PC-9 (cell line): ENCODE measurements at regions not wholly inside any gene's neighbourhood (a gene's known extent, or its start where the extent isn't known, plus 50 kb on each side); places are given as distances from the start of the nearest gene placed in this dataset.

Experiments
- BruUV-seq: library from RNA; stranded (reverse); fragments of 400-500 nt; replicated peaks from 2 replicates; lab custom pipeline; 2021; lab: Mats Ljungman, UMichigan
- CTCF ChIA-PET: fragments of 300-600 bp; sonication (Branson Sonifier 250); formaldehyde crosslinking; loops from one replicate; lab custom pipeline; 2022; ENCODE audit warnings: antibody characterized with exemption; lab: Charles Lee
- POLR2A ChIA-PET: fragments of 300-600 bp; sonication (Branson Sonifier 250); formaldehyde crosslinking; loops from one replicate; lab custom pipeline; 2022; ENCODE audit warnings: antibody characterized with exemption; ENCODE audit not compliant: unreplicated experiment; lab: Charles Lee
- DNase-seq, 2 experiments: peaks; one replicate each; pipeline versions ENCODE4 v3.0.0 to v3.0.0-alpha.2; 2015 to 2022; ENCODE audit warnings: mixed read lengths in 1 of 2
- H2AFZ ChIP-seq: fragments of 200-600 bp; sonication (generic); 2 replicates; pipeline ENCODE4 v1.8.1; 2017; ENCODE audit warnings: antibody characterized with exemption
- H3F3A ChIP-seq: fragments of 200-600 bp; sonication (generic); 2 replicates; pipeline ENCODE4 v1.8.1; 2017; ENCODE audit warnings: antibody characterized with exemption, mild to moderate bottlenecking, low read depth; ENCODE audit not compliant: insufficient read depth
- H3K27ac ChIP-seq: fragments of 200-600 bp; sonication (generic); 2 replicates; pipeline ENCODE4 v1.6.1; 2016; ENCODE audit warnings: mixed run types
- H3K27me3 ChIP-seq: fragments of 200-600 bp; sonication (generic); 2 replicates; pipeline ENCODE4 v1.6.1; 2016; ENCODE audit warnings: low read depth, mixed run types; ENCODE audit not compliant: insufficient read depth
- H3K36me3 ChIP-seq: fragments of 200-600 bp; sonication (generic); 2 replicates; pipeline ENCODE4 v1.6.1; 2016; ENCODE audit warnings: low read depth, mixed run types
- H3K4me1 ChIP-seq: fragments of 200-600 bp; sonication (generic); replicated peaks from 2 replicates; pipeline ENCODE4 v1.6.1; 2016; ENCODE audit warnings: mixed run types; ENCODE audit not compliant: insufficient read depth
- H3K4me2 ChIP-seq: fragments of 200-600 bp; sonication (generic); 2 replicates; pipeline ENCODE4 v1.6.1; 2017; ENCODE audit warnings: mixed run types
- H3K4me3 ChIP-seq: fragments of 200-600 bp; sonication (generic); 2 replicates; pipeline ENCODE4 v1.6.1; 2016; ENCODE audit warnings: mixed run types
- H3K79me2 ChIP-seq: fragments of 200-600 bp; sonication (generic); 2 replicates; pipeline ENCODE4 v1.6.1; 2017; ENCODE audit warnings: low read depth, mixed run types
- H3K9me2 ChIP-seq: fragments of 200-600 bp; sonication (generic); 2 replicates; pipeline ENCODE4 v1.8.1; 2017; ENCODE audit warnings: mild to moderate bottlenecking; ENCODE audit not compliant: insufficient read depth
- H3K9me3 ChIP-seq: fragments of 200-600 bp; sonication (generic); 2 replicates; pipeline ENCODE4 v1.8.1; 2016; ENCODE audit warnings: low read depth; ENCODE audit not compliant: insufficient read depth
- H4K20me1 ChIP-seq: fragments of 200-600 bp; sonication (generic); 2 replicates; pipeline ENCODE4 v1.8.1; 2017; ENCODE audit not compliant: insufficient read depth
- EZH2 ChIP-seq: fragments of 200-600 bp; sonication (generic); IDR thresholded peaks from 2 replicates; pipeline ENCODE4 v1.8.0; 2017; ENCODE audit warnings: antibody characterized with exemption, low read depth
- intact Hi-C: fragments of 100-400 bp; cut with micrococcal nuclease; formaldehyde crosslinking; loops from one replicate; pipeline ENCODE4 v1.10.0; 2022; ENCODE audit not compliant: unreplicated experiment
- TF ChIP-seq, protein P1 (sequence below): fragments of 200-600 bp; sonication (generic); conservative IDR thresholded peaks from 2 replicates; pipeline ENCODE4 v1.6.1; 2017; ENCODE audit warnings: mixed run types, antibody characterized with exemption, mild to moderate bottlenecking, moderate library complexity

DNA sequence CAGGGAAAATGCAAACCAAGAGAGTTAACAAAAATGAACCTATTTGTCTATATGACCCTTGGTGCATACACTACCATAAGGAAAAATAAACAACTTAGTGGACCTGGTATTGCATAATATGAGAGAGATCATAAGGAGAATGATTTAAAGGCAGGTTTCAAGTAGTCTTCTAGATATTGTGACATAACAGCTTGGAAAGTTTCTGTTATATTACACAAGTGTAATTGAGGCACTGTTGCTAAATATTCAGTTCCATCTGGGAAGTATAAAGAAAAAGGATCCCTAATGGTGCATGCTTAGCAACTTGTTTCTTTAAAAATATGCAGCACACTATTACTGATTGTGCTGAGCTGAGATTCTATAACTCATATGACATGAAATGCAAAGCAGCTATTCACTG is 252.2 kb upstream of the SPHKAP start:
- Histone ChIP-seq H3K9me3 (no peaks in the 10 kb centered on the region), H2AFZ (no peak overlapping the region), H3K4me2 (no peak overlapping the region), H3F3A (no peaks in the 10 kb centered on the region), H3K79me2 (no peaks in the 10 kb centered on the region), H3K4me1 (no peaks in the 10 kb centered on the region), H3K4me3 (no peak overlapping the region), H3K27me3 (no peaks in the 10 kb centered on the region), H4K20me1 (no peaks in the 10 kb centered on the region), H3K27ac (no peak overlapping the region), H3K36me3 (no peaks in the 10 kb centered on the region), H3K9me2 (no peaks in the 10 kb centered on the region)
- CTCF ChIA-PET, result no interaction called here
- POLR2A ChIA-PET, result no interaction called here
- DNase-seq, result no peak
- BruUV-seq, result no TSS peak
- intact Hi-C loops, result no loop called here
- TF ChIP-seq, protein P1, sequence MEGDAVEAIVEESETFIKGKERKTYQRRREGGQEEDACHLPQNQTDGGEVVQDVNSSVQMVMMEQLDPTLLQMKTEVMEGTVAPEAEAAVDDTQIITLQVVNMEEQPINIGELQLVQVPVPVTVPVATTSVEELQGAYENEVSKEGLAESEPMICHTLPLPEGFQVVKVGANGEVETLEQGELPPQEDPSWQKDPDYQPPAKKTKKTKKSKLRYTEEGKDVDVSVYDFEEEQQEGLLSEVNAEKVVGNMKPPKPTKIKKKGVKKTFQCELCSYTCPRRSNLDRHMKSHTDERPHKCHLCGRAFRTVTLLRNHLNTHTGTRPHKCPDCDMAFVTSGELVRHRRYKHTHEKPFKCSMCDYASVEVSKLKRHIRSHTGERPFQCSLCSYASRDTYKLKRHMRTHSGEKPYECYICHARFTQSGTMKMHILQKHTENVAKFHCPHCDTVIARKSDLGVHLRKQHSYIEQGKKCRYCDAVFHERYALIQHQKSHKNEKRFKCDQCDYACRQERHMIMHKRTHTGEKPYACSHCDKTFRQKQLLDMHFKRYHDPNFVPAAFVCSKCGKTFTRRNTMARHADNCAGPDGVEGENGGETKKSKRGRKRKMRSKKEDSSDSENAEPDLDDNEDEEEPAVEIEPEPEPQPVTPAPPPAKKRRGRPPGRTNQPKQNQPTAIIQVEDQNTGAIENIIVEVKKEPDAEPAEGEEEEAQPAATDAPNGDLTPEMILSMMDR, result no peak
- TF ChIP-seq EZH2, result no peak

DNA sequence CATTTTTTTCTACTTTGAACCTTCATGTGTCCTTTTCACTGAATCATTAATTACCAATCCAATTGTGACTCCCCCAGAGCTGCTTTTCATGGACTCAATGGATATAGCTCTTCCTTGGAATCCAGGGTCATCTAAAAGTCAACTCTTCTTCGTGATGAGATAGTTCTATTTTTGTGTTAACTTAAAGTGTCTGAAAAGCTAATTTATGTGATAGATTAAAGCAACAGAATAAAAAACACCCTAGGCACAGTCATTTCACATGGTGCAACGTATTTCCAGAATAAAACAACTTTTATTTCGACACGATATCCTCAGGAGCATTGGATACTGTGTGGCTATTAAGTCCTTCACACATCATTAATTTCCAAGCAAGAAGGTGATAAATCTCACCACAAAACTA is 250.6 kb upstream of the SPHKAP start:
- intact Hi-C loops, result no loop called here
- POLR2A ChIA-PET, result no interaction called here

DNA sequence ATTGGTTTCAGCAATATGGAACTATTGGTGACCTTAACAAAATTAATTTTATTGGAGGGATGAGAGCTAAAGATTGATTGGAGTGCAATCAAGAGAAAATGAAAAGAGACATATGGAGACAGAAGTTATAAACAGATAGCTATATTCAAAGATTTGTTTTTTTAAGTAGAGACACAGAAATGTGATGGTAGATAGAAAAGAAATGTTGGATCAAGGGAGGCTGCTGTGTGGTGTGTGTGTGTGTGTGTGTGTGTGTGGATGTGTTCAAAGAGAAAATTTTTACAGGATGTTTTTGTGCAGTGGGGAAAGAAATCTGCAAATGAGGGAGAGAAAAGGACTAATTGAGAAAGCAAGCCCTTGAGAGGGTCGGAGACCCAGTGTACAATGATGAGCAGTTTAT is 249.5 kb upstream of the SPHKAP start:
- no peaks in the 10 kb centered on the region for H3F3A ChIP-seq
- peaks cover 7% of the 10 kb centered on the region; the same call in 1 of the 2 replicates for H3K4me1 ChIP-seq

More for the DNA sequence above, 250.6 kb upstream of the SPHKAP start:
- Histone ChIP-seq H3K79me2 (no peaks in the 10 kb centered on the region), H3K9me2 (no peaks in the 10 kb centered on the region), H4K20me1 (no peaks in the 10 kb centered on the region), H3K36me3 (no peaks in the 10 kb centered on the region), H3K9me3 (peaks cover 7% of the 10 kb centered on the region), H3K4me1 (no peaks in the 10 kb centered on the region), H3F3A (no peaks in the 10 kb centered on the region), H3K27me3 (no peaks in the 10 kb centered on the region), H3K4me3 (no peak overlapping the region), H3K27ac (no peak overlapping the region), H2AFZ (no peak overlapping the region), H3K4me2 (no peak overlapping the region)
- DNase-seq, result no peak
- TF ChIP-seq, protein P1, result no peak
- TF ChIP-seq EZH2, result no peak
- CTCF ChIA-PET, result no interaction called here
- no TSS peak for BruUV-seq

More for the DNA sequence above, 249.5 kb upstream of the SPHKAP start:
- TF ChIP-seq, protein P1, result no peak
- no peak for TF ChIP-seq EZH2
- H2AFZ ChIP-seq, result no peak overlapping the region
- intact Hi-C loops, result no loop called here
- H3K4me2 ChIP-seq, result no peak overlapping the region
- BruUV-seq, result no TSS peak
- H3K9me2 ChIP-seq, result no peaks in the 10 kb centered on the region
- H3K27me3 ChIP-seq, result no peaks in the 10 kb centered on the region
- CTCF ChIA-PET, result no interaction called here
- no peak for DNase-seq
- no peak overlapping the region for H3K4me3 ChIP-seq
- H3K79me2 ChIP-seq, result no peaks in the 10 kb centered on the region
- H4K20me1 ChIP-seq, result no peaks in the 10 kb centered on the region
- H3K9me3 ChIP-seq, result peaks cover 10% of the 10 kb centered on the region
- H3K27ac ChIP-seq, result no peak overlapping the region
- POLR2A ChIA-PET, result no interaction called here
- H3K36me3 ChIP-seq, result no peaks in the 10 kb centered on the region
